H54 (cell line): ENCODE measurements at regions not wholly inside any gene's neighbourhood (a gene's known extent, or its start where the extent isn't known, plus 50 kb on each side); places are given as distances from the start of the nearest gene placed in this dataset.
"Not testable (repeated sequence)": the region's sequence is repeated elsewhere in the genome, so short reads cannot be mapped to it uniquely, and the experiment has no call there.

Source experiments
- DNase-seq: peaks from one replicate; pipeline ENCODE4 v3.0.0; 2011; ENCODE audit warnings: low spot score, mixed read lengths; ENCODE audit not compliant: insufficient read length
- FAIRE-seq: peaks from 3 replicates; lab custom pipeline; 2011; peaks lifted over from hg19 to GRCh38; lab: Jason Lieb, UNC
- POLR2A ChIP-seq: IDR thresholded peaks from 2 replicates; pipeline ENCODE4 v1.6.1; 2011; ENCODE audit warnings: low read depth, mild to moderate bottlenecking, low read length

- no peak for TF ChIP-seq POLR2A
- FAIRE-seq (no peak), DNase-seq (no peak)
Observed at GRCh38 chr16:10296956-10297340, 88.9 kb upstream of the ATF7IP2 start.

GRCh38 chr16:10297341-10298006, 88.4 kb upstream of the ATF7IP2 start:
- no peak for TF ChIP-seq POLR2A

GRCh38 chr16:10300905-10301304, 85.0 kb upstream of the ATF7IP2 start:
- no peak for FAIRE-seq
- no peak for DNase-seq
- TF ChIP-seq POLR2A, result no peak

More at GRCh38 chr16:10297341-10298006, 88.4 kb upstream of the ATF7IP2 start:
- DNase-seq, result no peak
- no peak for FAIRE-seq

- not testable (repeated sequence) for FAIRE-seq, DNase-seq
Observed at GRCh38 chr16:10301547-10301946, 84.3 kb upstream of the ATF7IP2 start.

GRCh38 chr16:10305912-10306311, 79.9 kb upstream of the ATF7IP2 start:
- no peak for TF ChIP-seq POLR2A
- no peak for DNase-seq
- FAIRE-seq, result no peak

DNA sequence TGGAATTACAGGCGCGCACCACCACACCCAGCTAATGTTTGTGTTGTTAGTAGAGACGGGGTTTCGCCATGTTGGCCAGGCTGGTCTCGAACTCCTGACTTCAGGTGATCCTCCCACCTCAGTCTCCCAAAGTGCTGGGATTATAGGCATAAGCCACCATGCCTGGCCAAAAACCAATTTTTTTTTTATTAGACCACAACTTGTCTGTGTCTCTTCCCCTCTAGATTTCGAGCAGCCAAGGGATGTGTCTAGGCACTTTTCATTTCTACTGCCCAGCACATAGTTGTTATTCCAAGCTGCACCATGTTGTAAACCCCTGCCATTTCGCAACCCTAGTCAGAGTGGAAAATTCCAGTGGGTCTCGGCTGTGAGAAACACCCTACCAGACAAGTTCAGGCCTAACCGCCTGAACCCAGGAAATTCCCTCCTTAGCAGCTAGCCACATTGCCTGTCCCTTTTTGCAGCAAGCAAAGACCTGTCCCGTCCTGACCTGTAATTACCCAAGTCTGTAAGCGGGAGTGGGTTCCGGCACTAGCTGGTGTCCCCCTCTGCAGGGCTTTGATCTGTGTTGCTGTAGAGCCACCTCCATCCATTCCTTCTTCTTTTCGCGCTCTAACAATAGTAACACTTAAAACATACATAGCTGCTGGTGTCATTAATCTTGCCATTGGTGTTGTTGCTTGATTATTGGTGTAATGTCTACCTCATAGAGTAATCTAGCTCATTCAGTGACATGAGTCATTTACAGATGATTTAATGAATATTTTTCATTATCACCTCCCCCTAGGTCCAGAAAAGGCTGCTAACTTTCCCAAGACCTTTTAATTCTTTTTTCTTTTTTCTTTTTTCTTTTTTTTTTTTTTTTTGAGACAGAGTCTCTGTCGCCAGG, 77.3 kb upstream of the ATF7IP2 start:
- no peak for FAIRE-seq

DNA sequence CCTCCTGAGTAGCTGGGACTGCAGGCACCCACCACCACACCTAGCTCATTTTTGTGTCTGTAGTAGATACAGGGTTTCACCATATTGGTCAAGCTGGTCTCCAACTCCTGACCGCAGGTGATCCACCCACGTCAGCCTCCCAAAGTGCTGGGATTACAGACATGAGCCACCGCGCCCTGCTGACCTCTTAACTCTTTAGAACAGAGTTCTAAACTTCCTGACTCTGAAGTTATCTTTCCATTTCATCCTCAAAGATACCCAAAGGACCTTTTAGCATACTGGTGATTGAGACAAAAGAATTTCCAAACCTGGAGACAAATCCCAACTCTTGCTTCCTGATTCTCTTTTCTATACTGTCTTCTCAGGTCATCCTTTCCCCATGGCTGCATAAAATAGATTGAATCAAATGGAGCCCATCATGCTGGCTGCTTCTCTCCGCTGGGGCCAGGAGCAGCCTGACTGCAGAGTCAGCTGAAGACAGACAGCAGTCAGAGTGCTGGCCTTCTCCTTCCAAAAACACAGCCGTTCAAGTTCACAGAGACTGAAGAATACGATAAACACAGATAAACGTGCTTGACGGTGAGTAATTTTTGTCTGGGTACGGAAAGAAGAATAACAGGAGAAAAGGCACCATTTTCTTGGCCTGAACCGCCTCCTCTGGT, 76.5 kb upstream of the ATF7IP2 start:
- no peak for TF ChIP-seq POLR2A
- DNase-seq, result no peak
- FAIRE-seq, result no peak

More for the DNA sequence above, 77.3 kb upstream of the ATF7IP2 start:
- TF ChIP-seq POLR2A, result no peak
- no peak for DNase-seq

GRCh38 chr16:10312008-10312407, 73.9 kb upstream of the ATF7IP2 start:
- FAIRE-seq, result no peak
- TF ChIP-seq POLR2A, result no peak
- DNase-seq, result no peak

GRCh38 chr16:10312784-10313724, 72.8 kb upstream of the ATF7IP2 start:
- no peak for DNase-seq
- no peak for FAIRE-seq
- TF ChIP-seq POLR2A, result no peak

- DNase-seq, result no peak
- TF ChIP-seq POLR2A, result no peak
- FAIRE-seq, result no peak
Observed at GRCh38 chr16:10314317-10314716, 71.5 kb upstream of the ATF7IP2 start.

GRCh38 chr16:10314811-10315210, 71.0 kb upstream of the ATF7IP2 start:
- DNase-seq (no peak), FAIRE-seq (no peak)
- TF ChIP-seq POLR2A, result no peak

DNA sequence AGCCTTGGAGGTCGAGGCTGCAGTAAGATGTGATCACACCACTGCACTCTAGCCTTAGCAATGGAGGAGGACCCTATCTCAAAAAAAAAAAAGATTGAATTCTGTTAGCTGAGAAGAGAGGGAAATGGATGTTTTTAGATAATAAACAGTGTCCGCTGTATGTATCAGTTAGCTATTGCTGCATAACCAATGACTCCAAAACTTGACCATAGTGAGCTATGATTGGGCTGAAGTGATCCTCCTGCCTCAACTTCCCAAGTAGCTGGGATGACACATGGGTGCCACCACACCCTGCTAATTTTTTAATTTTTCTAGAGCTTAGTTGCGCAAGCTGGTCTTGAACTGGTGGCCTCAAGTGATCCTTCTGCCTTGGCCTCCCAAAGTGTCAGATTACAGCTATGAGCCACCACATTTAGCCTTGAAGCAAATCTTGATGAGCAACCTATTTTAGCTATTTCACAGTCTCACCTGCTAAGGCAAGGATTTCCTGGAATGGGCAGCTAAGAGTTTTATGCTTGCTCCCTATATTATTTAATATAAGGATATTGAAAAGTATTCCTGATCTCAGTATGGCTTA, 68.3 kb upstream of the ATF7IP2 start:
- no peak for FAIRE-seq
- DNase-seq, result no peak
- no peak for TF ChIP-seq POLR2A
